Retinal pigment epithelial cell (primary cell): ENCODE measurements at regions not wholly inside any gene's neighbourhood (a gene's known extent, or its start where the extent isn't known, plus 50 kb on each side); places are given as distances from the start of the nearest gene placed in this dataset.
A peak's percentile ranks its signal among the peaks of the same experiment; 100 is the strongest.

Source experiments
- DNase-seq: peaks from one replicate; pipeline ENCODE4 v3.0.0-alpha.2; 2010; ENCODE audit warnings: low read depth
- H3K4me3 ChIP-seq: 2 replicates; pipeline ENCODE4 v1.5.1; 2011; ENCODE audit warnings: mild to moderate bottlenecking, low read length, control low read depth, moderate library complexity
- CTCF ChIP-seq: conservative IDR thresholded peaks from 2 replicates; pipeline ENCODE4 v1.5.1; 2011; ENCODE audit warnings: low read depth, low read length, control low read depth, inconsistent platforms

- H3K4me3 ChIP-seq: no peak overlapping the region
- no peak for TF ChIP-seq CTCF
- DNase-seq: no peak
Measured at GRCh38 chr9:86721226-86721781, 226.0 kb downstream of the GAS1 start.

GRCh38 chr9:86720639-86721225, 226.6 kb downstream of the GAS1 start:
- H3K4me3 ChIP-seq: no peak overlapping the region
- DNase-seq: no peak
- no peak for TF ChIP-seq CTCF

GRCh38 chr9:86718388-86719049, 228.8 kb downstream of the GAS1 start:
- DNase-seq: no peak
- TF ChIP-seq CTCF: no peak
- H3K4me3 ChIP-seq: no peak overlapping the region

- DNase-seq: no peak
- no peak overlapping the region for H3K4me3 ChIP-seq
- TF ChIP-seq CTCF: no peak
Measured at GRCh38 chr9:86716326-86716922, 230.9 kb downstream of the GAS1 start.

GRCh38 chr9:86714999-86715398, 232.3 kb downstream of the GAS1 start:
- DNase-seq: peak; percentile 38

GRCh38 chr9:86713970-86714369, 233.3 kb downstream of the GAS1 start:
- H3K4me3 ChIP-seq: no peak overlapping the region
- no peak for DNase-seq
- no peak for TF ChIP-seq CTCF

More at GRCh38 chr9:86714999-86715398, 232.3 kb downstream of the GAS1 start:
- TF ChIP-seq CTCF: no peak
- no peak overlapping the region for H3K4me3 ChIP-seq
